ENCODE measurements at regions not wholly inside any gene's neighbourhood (a gene's known extent, or its start where the extent isn't known, plus 50 kb on each side); places are given as distances from the start of the nearest gene placed in this dataset.

DNA sequence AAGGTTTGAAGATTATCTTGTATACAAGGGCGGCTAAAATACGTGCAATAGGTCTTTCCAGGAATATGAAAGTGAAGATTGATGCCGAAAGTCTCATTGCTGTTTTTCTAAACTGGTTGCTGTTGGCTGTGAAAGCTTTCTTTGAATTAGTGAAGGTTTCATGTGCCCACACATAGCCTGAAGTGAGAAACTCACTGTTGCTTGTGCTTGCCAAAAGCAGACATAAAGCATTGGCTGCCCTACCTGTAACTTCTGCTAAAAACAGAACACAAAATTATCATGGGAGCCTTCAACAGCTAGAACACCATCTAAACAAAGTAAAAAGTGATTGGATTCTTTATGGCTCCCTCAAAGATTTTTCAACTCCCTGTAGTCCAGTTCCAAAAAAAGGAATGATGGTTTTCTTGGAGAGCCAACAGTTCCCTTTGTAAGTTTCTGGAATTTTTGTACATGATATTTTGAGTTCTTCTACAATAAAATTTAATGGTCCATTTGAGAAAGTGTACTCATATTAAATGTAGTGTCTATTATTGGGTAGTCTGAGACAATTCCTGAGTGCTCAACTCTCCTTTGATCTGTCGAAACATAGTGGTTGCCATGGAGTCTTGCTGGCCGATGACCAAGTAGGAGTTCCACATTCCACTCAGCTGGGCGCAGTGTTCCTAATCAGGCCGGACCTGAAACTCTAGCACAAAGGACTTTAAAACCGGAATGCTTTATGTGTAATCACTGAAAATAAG is 68.5 kb downstream of the PLEKHG1 start:
- H4K20me1 ChIP-seq (ENCODE audit: insufficient read depth), result no peaks in the 10 kb centered on the region
- H3K79me2 ChIP-seq (replicated peaks; ENCODE audit: insufficient read depth, low read length), result no peaks in the 10 kb centered on the region
- H3K27me3 ChIP-seq (ENCODE audit: insufficient read depth, low read depth, low read length), result no peaks in the 10 kb centered on the region
- no peaks in the 10 kb centered on the region for H3F3A ChIP-seq (ENCODE audit: insufficient read depth, low read length, poor library complexity, severe bottlenecking)
- no peak overlapping the region for H2AFZ ChIP-seq (ENCODE audit: low read depth, low read length)
- H3K27ac ChIP-seq (ENCODE audit: low read length), result no peak overlapping the region
- H3K9me3 ChIP-seq (ENCODE audit: low read length), result no peaks in the 10 kb centered on the region
- H3K36me3 ChIP-seq (ENCODE audit: insufficient read depth, low read length), result no peaks in the 10 kb centered on the region
- H3K9me2 ChIP-seq (ENCODE audit: insufficient read depth, low read length), result no peaks in the 10 kb centered on the region
- H3K4me2 ChIP-seq (ENCODE audit: low read length), result no peak overlapping the region
- H3K9ac ChIP-seq (ENCODE audit: low read length), result no peak overlapping the region
- TF ChIP-seq MXI1 (conservative IDR thresholded peaks at IDR 0.05; ENCODE audit: poor library complexity, severe bottlenecking) (no peak), SMC3 (conservative IDR thresholded peaks at IDR 0.05; ENCODE audit: poor library complexity) (no peak), TAF1 (IDR thresholded peaks at IDR 0.05; ENCODE audit: low read depth) (no peak), RAD21 (conservative IDR thresholded peaks at IDR 0.05) (no peak), POLR2AphosphoS5 (IDR thresholded peaks at IDR 0.05) (no peak), EP300 (conservative IDR thresholded peaks at IDR 0.05; ENCODE audit: poor library complexity, severe bottlenecking) (no peak), EZH2 (IDR thresholded peaks at IDR 0.05; ENCODE audit: borderline replicate concordance, insufficient read depth, low read length, poor library complexity, severe bottlenecking) (no peak)
- TF ChIP-seq, protein P1, sequence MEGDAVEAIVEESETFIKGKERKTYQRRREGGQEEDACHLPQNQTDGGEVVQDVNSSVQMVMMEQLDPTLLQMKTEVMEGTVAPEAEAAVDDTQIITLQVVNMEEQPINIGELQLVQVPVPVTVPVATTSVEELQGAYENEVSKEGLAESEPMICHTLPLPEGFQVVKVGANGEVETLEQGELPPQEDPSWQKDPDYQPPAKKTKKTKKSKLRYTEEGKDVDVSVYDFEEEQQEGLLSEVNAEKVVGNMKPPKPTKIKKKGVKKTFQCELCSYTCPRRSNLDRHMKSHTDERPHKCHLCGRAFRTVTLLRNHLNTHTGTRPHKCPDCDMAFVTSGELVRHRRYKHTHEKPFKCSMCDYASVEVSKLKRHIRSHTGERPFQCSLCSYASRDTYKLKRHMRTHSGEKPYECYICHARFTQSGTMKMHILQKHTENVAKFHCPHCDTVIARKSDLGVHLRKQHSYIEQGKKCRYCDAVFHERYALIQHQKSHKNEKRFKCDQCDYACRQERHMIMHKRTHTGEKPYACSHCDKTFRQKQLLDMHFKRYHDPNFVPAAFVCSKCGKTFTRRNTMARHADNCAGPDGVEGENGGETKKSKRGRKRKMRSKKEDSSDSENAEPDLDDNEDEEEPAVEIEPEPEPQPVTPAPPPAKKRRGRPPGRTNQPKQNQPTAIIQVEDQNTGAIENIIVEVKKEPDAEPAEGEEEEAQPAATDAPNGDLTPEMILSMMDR (IDR thresholded peaks at IDR 0.05; ENCODE audit: poor library complexity, severe bottlenecking), result no peak
- TF ChIP-seq, protein P2, sequence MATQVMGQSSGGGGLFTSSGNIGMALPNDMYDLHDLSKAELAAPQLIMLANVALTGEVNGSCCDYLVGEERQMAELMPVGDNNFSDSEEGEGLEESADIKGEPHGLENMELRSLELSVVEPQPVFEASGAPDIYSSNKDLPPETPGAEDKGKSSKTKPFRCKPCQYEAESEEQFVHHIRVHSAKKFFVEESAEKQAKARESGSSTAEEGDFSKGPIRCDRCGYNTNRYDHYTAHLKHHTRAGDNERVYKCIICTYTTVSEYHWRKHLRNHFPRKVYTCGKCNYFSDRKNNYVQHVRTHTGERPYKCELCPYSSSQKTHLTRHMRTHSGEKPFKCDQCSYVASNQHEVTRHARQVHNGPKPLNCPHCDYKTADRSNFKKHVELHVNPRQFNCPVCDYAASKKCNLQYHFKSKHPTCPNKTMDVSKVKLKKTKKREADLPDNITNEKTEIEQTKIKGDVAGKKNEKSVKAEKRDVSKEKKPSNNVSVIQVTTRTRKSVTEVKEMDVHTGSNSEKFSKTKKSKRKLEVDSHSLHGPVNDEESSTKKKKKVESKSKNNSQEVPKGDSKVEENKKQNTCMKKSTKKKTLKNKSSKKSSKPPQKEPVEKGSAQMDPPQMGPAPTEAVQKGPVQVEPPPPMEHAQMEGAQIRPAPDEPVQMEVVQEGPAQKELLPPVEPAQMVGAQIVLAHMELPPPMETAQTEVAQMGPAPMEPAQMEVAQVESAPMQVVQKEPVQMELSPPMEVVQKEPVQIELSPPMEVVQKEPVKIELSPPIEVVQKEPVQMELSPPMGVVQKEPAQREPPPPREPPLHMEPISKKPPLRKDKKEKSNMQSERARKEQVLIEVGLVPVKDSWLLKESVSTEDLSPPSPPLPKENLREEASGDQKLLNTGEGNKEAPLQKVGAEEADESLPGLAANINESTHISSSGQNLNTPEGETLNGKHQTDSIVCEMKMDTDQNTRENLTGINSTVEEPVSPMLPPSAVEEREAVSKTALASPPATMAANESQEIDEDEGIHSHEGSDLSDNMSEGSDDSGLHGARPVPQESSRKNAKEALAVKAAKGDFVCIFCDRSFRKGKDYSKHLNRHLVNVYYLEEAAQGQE (IDR thresholded peaks at IDR 0.05; ENCODE audit: borderline replicate concordance), result no peak
- H3K4me3 ChIP-seq (ENCODE audit: low read length), result no peak overlapping the region

DNA sequence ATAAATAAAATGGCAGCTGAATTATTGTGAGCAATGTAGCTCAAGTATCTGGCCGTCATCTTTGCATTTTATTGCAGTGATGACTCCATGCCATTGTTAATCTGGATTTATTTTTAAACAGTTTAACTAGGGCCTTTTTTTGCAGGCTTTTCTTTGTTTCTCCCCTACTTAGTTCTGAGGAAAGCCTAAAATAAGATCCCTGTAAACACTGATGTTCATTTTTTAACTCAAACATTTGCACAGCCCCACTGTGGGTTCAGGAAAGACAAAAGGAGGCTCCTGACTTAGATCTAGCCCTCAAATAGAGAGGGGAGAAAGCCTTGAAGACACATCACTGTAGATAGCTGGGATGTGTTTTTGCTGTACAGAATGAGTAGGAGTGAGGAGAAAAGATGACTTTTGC is 69.2 kb downstream of the PLEKHG1 start:
- H3K36me3 ChIP-seq (ENCODE audit: insufficient read depth, low read length), result no peaks in the 10 kb centered on the region
- H3K27ac ChIP-seq (ENCODE audit: low read length), result no peak overlapping the region
- no peaks in the 10 kb centered on the region for H3F3A ChIP-seq (ENCODE audit: insufficient read depth, low read length, poor library complexity, severe bottlenecking)
- no peaks in the 10 kb centered on the region for H3K9me3 ChIP-seq (ENCODE audit: low read length)
- H3K4me3 ChIP-seq (ENCODE audit: low read length), result no peak overlapping the region
- H3K79me2 ChIP-seq (replicated peaks; ENCODE audit: insufficient read depth, low read length), result no peaks in the 10 kb centered on the region
- TF ChIP-seq RAD21 (conservative IDR thresholded peaks at IDR 0.05), result no peak
- TF ChIP-seq EZH2 (IDR thresholded peaks at IDR 0.05; ENCODE audit: borderline replicate concordance, insufficient read depth, low read length, poor library complexity, severe bottlenecking), result no peak
- no peak for TF ChIP-seq POLR2AphosphoS5 (IDR thresholded peaks at IDR 0.05)
- TF ChIP-seq, protein P2 (IDR thresholded peaks at IDR 0.05; ENCODE audit: borderline replicate concordance), result no peak
- no peak for TF ChIP-seq EP300 (conservative IDR thresholded peaks at IDR 0.05; ENCODE audit: poor library complexity, severe bottlenecking)
- TF ChIP-seq, protein P1 (IDR thresholded peaks at IDR 0.05; ENCODE audit: poor library complexity, severe bottlenecking), result no peak
- no peak for TF ChIP-seq TAF1 (IDR thresholded peaks at IDR 0.05; ENCODE audit: low read depth)
- TF ChIP-seq SMC3 (conservative IDR thresholded peaks at IDR 0.05; ENCODE audit: poor library complexity), result no peak
- no peak for TF ChIP-seq MXI1 (conservative IDR thresholded peaks at IDR 0.05; ENCODE audit: poor library complexity, severe bottlenecking)
- no peak overlapping the region for H3K9ac ChIP-seq (ENCODE audit: low read length)
- H3K27me3 ChIP-seq (ENCODE audit: insufficient read depth, low read depth, low read length), result no peaks in the 10 kb centered on the region
- H4K20me1 ChIP-seq (ENCODE audit: insufficient read depth), result no peaks in the 10 kb centered on the region
- H3K4me2 ChIP-seq (ENCODE audit: low read length), result no peak overlapping the region
- no peaks in the 10 kb centered on the region for H3K9me2 ChIP-seq (ENCODE audit: insufficient read depth, low read length)
- H2AFZ ChIP-seq (ENCODE audit: low read depth, low read length), result no peak overlapping the region

Measured in neural cell (in vitro differentiated cells).